ENCODE measurements at regions not wholly inside any gene's neighbourhood (a gene's known extent, or its start where the extent isn't known, plus 50 kb on each side); places are given as distances from the start of the nearest gene placed in this dataset.
"Not testable (repeated sequence)": the region's sequence is repeated elsewhere in the genome, so short reads cannot be mapped to it uniquely, and the experiment has no call there.

- TF ChIP-seq CTCF (conservative IDR thresholded peaks at IDR 0.05) = no peak
- H3K27me3 Mint-ChIP-seq (ENCODE audit: low read depth) = peaks cover 3% of the 10 kb centered on the region
- peaks cover 17% of the 10 kb centered on the region for H3K36me3 Mint-ChIP-seq (ENCODE audit: low read depth)
- H3K9me3 Mint-ChIP-seq = peaks cover 16% of the 10 kb centered on the region
- no peak overlapping the region for H3K4me3 Mint-ChIP-seq
- H3K4me1 Mint-ChIP-seq = no peaks in the 10 kb centered on the region
- H3K27ac Mint-ChIP-seq (ENCODE audit: unreplicated experiment) = no peak overlapping the region
- no peak for DNase-seq (ENCODE audit: low read depth, low spot score)
Measured at GRCh38 chr9:65411336-65411735, 126.3 kb upstream of the FOXD4L5 start.

GRCh38 chr9:65410926-65411325 is 125.9 kb upstream of the FOXD4L5 start:
- Mint-ChIP-seq H3K36me3 (ENCODE audit: low read depth) (peaks cover 17% of the 10 kb centered on the region), H3K4me3 (no peak overlapping the region), H3K4me1 (no peaks in the 10 kb centered on the region), H3K9me3 (peaks cover 16% of the 10 kb centered on the region), H3K27me3 (ENCODE audit: low read depth) (peaks cover 3% of the 10 kb centered on the region), H3K27ac (ENCODE audit: unreplicated experiment) (no peak overlapping the region)
- no peak for DNase-seq (ENCODE audit: low read depth, low spot score)
- no peak for TF ChIP-seq CTCF (conservative IDR thresholded peaks at IDR 0.05)

GRCh38 chr9:65409471-65409980 is 124.5 kb upstream of the FOXD4L5 start:
- Mint-ChIP-seq H3K4me1 (no peaks in the 10 kb centered on the region), H3K4me3 (no peak overlapping the region), H3K9me3 (peaks cover 12% of the 10 kb centered on the region), H3K27me3 (ENCODE audit: low read depth) (peaks cover 3% of the 10 kb centered on the region), H3K27ac (ENCODE audit: unreplicated experiment) (no peak overlapping the region), H3K36me3 (ENCODE audit: low read depth) (peaks cover 11% of the 10 kb centered on the region)
- no peak for DNase-seq (ENCODE audit: low read depth, low spot score)
- no peak for TF ChIP-seq CTCF (conservative IDR thresholded peaks at IDR 0.05)

GRCh38 chr9:65408806-65409205 is 123.8 kb upstream of the FOXD4L5 start:
- not testable (repeated sequence) for H3K27ac Mint-ChIP-seq (ENCODE audit: unreplicated experiment); DNase-seq (ENCODE audit: low read depth, low spot score); H3K36me3 Mint-ChIP-seq (ENCODE audit: low read depth); H3K9me3 Mint-ChIP-seq; H3K4me3 Mint-ChIP-seq; H3K4me1 Mint-ChIP-seq; H3K27me3 Mint-ChIP-seq (ENCODE audit: low read depth)

- H3K4me3 Mint-ChIP-seq; H3K27ac Mint-ChIP-seq (ENCODE audit: unreplicated experiment); H3K36me3 Mint-ChIP-seq (ENCODE audit: low read depth); H3K9me3 Mint-ChIP-seq; H3K4me1 Mint-ChIP-seq; H3K27me3 Mint-ChIP-seq (ENCODE audit: low read depth); DNase-seq (ENCODE audit: low read depth, low spot score): not testable (repeated sequence)
Measured at GRCh38 chr9:65406625-65407024, 121.6 kb upstream of the FOXD4L5 start.

- H3K9me3 Mint-ChIP-seq; DNase-seq (ENCODE audit: low read depth, low spot score); H3K4me3 Mint-ChIP-seq; H3K27ac Mint-ChIP-seq (ENCODE audit: unreplicated experiment); H3K36me3 Mint-ChIP-seq (ENCODE audit: low read depth); H3K4me1 Mint-ChIP-seq; H3K27me3 Mint-ChIP-seq (ENCODE audit: low read depth): not testable (repeated sequence)
Measured at GRCh38 chr9:65405766-65406165, 120.8 kb upstream of the FOXD4L5 start.

- no peak for TF ChIP-seq CTCF (conservative IDR thresholded peaks at IDR 0.05)
- no peak overlapping the region for H3K4me3 Mint-ChIP-seq
- DNase-seq (ENCODE audit: low read depth, low spot score) = no peak
- H3K4me1 Mint-ChIP-seq = no peaks in the 10 kb centered on the region
- peaks cover 10% of the 10 kb centered on the region for H3K9me3 Mint-ChIP-seq
- no peak overlapping the region for H3K27ac Mint-ChIP-seq (ENCODE audit: unreplicated experiment)
- peaks cover 9% of the 10 kb centered on the region for H3K36me3 Mint-ChIP-seq (ENCODE audit: low read depth)
- H3K27me3 Mint-ChIP-seq (ENCODE audit: low read depth) = peaks cover 3% of the 10 kb centered on the region
Measured at GRCh38 chr9:65405253-65405652, 120.2 kb upstream of the FOXD4L5 start.
